ENCODE measurements at regions not wholly inside any gene's neighbourhood (a gene's known extent, or its start where the extent isn't known, plus 50 kb on each side); places are given as distances from the start of the nearest gene placed in this dataset.

- Histone ChIP-seq H3K9ac (ENCODE audit: low read depth, low read length) (no peak overlapping the region), H3K4me3 (ENCODE audit: low read depth, low read length) (no peak overlapping the region), H3K27me3 (ENCODE audit: control insufficient read depth, insufficient read depth, low read length) (no peaks in the 10 kb centered on the region), H3K4me1 (ENCODE audit: control insufficient read depth, insufficient read depth, low read length) (peaks cover 4% of the 10 kb centered on the region), H3K9me3 (ENCODE audit: control insufficient read depth, insufficient read depth, low read length) (no peaks in the 10 kb centered on the region), H3K36me3 (ENCODE audit: control insufficient read depth, insufficient read depth, low read length) (no peaks in the 10 kb centered on the region)
Observed at GRCh38 chr9:108331596-108331995, 524.2 kb downstream of the ACTL7B start.

GRCh38 chr9:108325406-108325805 is 530.4 kb downstream of the ACTL7B start:
- H3K4me3 ChIP-seq (ENCODE audit: low read depth, low read length), result no peak overlapping the region

DNA sequence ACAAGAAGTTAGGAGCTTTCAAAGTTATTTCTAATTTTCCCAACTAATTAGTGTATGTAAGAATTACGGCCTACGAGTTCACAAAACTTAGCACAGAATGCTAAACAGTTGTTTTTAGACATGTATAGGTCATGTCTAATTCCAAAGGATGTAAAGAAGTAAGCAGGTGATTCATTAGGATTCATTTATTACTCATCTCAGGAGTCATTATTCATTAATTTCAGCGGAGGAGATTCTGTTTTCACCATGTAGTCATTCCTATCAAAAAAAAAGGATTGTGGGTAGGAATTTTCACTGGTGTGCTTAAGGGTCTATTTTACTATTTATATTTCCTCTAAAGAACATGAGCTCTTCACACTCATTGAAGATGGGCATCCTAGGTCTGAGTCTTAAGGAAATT is 532.2 kb downstream of the ACTL7B start:
- H3K4me3 ChIP-seq (ENCODE audit: low read depth, low read length), result no peak overlapping the region
- no peak overlapping the region for H3K9ac ChIP-seq (ENCODE audit: low read depth, low read length)
- H3K4me1 ChIP-seq (ENCODE audit: control insufficient read depth, insufficient read depth, low read length), result no peaks in the 10 kb centered on the region
- no peaks in the 10 kb centered on the region for H3K9me3 ChIP-seq (ENCODE audit: control insufficient read depth, insufficient read depth, low read length)
- H3K36me3 ChIP-seq (ENCODE audit: control insufficient read depth, insufficient read depth, low read length), result no peaks in the 10 kb centered on the region
- H3K27me3 ChIP-seq (ENCODE audit: control insufficient read depth, insufficient read depth, low read length), result no peaks in the 10 kb centered on the region

More at GRCh38 chr9:108325406-108325805, 530.4 kb downstream of the ACTL7B start:
- Histone ChIP-seq H3K4me1 (ENCODE audit: control insufficient read depth, insufficient read depth, low read length) (no peaks in the 10 kb centered on the region), H3K36me3 (ENCODE audit: control insufficient read depth, insufficient read depth, low read length) (no peaks in the 10 kb centered on the region), H3K9ac (ENCODE audit: low read depth, low read length) (no peak overlapping the region), H3K9me3 (ENCODE audit: control insufficient read depth, insufficient read depth, low read length) (no peaks in the 10 kb centered on the region), H3K27me3 (ENCODE audit: control insufficient read depth, insufficient read depth, low read length) (no peaks in the 10 kb centered on the region)

DNA sequence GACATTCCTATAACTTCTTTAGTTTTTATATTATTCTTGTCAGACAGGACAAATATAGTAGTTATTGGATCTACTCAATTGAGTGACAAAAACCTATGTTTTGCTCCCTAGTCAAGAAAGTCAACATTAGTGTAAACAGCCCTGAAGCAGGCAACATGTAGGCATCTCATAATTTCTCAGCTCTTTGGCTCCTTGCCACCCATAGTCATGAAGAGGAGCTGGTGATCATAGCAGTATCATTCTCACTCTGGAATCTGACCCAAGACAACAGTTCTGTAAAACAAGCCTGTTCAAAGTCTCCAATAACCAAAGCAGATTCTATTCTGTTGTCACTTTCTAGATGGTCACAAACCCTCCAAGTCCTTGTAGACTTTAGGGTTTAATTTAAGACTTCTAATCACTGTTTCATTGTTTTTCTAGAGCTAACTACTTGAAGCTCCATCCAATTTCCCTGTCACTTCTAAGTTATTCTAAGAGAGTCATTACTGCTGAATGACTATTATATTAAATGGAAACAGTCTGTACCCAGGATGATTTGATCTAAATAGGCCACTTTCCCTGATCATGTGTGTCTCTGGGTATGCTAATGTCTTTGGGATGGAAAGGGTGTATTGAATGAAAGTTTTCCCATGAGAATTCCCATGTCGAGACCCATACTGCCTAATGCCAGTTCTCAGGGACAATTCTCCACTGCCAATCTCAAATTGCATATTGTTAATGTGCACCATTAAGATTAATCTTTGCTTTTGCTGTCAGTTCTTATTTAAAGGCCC is 533.3 kb downstream of the ACTL7B start:
- Histone ChIP-seq H3K9ac (ENCODE audit: low read depth, low read length) (no peak overlapping the region), H3K36me3 (ENCODE audit: control insufficient read depth, insufficient read depth, low read length) (no peaks in the 10 kb centered on the region), H3K9me3 (ENCODE audit: control insufficient read depth, insufficient read depth, low read length) (peaks cover 3% of the 10 kb centered on the region), H3K4me3 (ENCODE audit: low read depth, low read length) (no peak overlapping the region), H3K27me3 (ENCODE audit: control insufficient read depth, insufficient read depth, low read length) (no peaks in the 10 kb centered on the region), H3K4me1 (ENCODE audit: control insufficient read depth, insufficient read depth, low read length) (no peaks in the 10 kb centered on the region)

DNA sequence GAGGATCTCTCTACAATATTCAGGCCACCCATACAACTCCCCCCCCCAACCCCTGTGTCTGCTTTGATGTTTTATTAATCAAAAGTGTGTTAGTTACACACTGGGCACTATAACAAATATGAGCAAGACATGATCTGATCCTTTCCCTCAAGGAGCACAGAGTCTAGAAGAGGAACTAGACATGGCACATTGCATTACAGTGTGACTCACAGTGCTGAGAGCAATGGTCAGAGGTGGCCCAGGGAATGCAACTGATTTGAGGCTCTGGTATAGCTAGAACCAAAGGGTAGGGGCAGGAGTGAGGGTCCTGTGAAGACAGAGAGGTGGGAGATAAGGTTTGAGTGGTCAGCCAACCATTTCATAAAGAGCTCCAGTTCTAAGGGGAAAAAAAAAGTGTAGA is 539.2 kb downstream of the ACTL7B start:
- Histone ChIP-seq H3K4me3 (ENCODE audit: low read depth, low read length) (no peak overlapping the region), H3K4me1 (ENCODE audit: control insufficient read depth, insufficient read depth, low read length) (no peaks in the 10 kb centered on the region), H3K36me3 (ENCODE audit: control insufficient read depth, insufficient read depth, low read length) (no peaks in the 10 kb centered on the region), H3K27me3 (ENCODE audit: control insufficient read depth, insufficient read depth, low read length) (no peaks in the 10 kb centered on the region), H3K9ac (ENCODE audit: low read depth, low read length) (no peak overlapping the region), H3K9me3 (ENCODE audit: control insufficient read depth, insufficient read depth, low read length) (peaks cover 6% of the 10 kb centered on the region)

GRCh38 chr9:108316066-108316465 is 539.7 kb downstream of the ACTL7B start:
- H3K27me3 ChIP-seq (ENCODE audit: control insufficient read depth, insufficient read depth, low read length), result no peaks in the 10 kb centered on the region
- no peaks in the 10 kb centered on the region for H3K4me1 ChIP-seq (ENCODE audit: control insufficient read depth, insufficient read depth, low read length)
- no peak overlapping the region for H3K9ac ChIP-seq (ENCODE audit: low read depth, low read length)
- H3K36me3 ChIP-seq (ENCODE audit: control insufficient read depth, insufficient read depth, low read length), result no peaks in the 10 kb centered on the region
- peaks cover 6% of the 10 kb centered on the region for H3K9me3 ChIP-seq (ENCODE audit: control insufficient read depth, insufficient read depth, low read length)
- H3K4me3 ChIP-seq (ENCODE audit: low read depth, low read length), result no peak overlapping the region

DNA sequence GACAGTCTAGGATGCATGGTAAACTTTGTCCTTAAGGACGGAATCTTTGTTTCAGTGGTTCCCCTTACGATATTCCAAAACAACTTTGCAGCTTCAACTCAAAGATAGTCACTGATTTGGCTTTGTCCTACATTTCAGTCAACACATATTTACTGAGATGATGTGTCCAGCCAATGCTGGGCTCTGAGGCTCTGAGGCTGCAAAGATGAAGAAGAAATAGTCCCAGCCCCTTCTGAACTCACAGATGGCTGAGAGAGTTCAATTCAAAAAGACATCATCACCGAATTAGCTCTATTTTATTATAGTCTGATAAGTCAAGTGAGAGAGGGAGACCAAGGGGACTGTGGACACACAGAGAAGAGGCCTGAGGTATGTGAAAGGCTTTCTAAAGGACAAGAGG is 544.0 kb downstream of the ACTL7B start:
- Histone ChIP-seq H3K4me1 (ENCODE audit: control insufficient read depth, insufficient read depth, low read length) (no peaks in the 10 kb centered on the region), H3K4me3 (ENCODE audit: low read depth, low read length) (no peak overlapping the region), H3K9ac (ENCODE audit: low read depth, low read length) (no peak overlapping the region), H3K36me3 (ENCODE audit: control insufficient read depth, insufficient read depth, low read length) (no peaks in the 10 kb centered on the region), H3K9me3 (ENCODE audit: control insufficient read depth, insufficient read depth, low read length) (peaks cover under 1% of the 10 kb centered on the region), H3K27me3 (ENCODE audit: control insufficient read depth, insufficient read depth, low read length) (no peaks in the 10 kb centered on the region)

GRCh38 chr9:108310202-108310601 is 545.6 kb downstream of the ACTL7B start:
- Histone ChIP-seq H3K36me3 (ENCODE audit: control insufficient read depth, insufficient read depth, low read length) (no peaks in the 10 kb centered on the region), H3K9ac (ENCODE audit: low read depth, low read length) (no peak overlapping the region), H3K4me1 (ENCODE audit: control insufficient read depth, insufficient read depth, low read length) (no peaks in the 10 kb centered on the region), H3K4me3 (ENCODE audit: low read depth, low read length) (no peak overlapping the region), H3K27me3 (ENCODE audit: control insufficient read depth, insufficient read depth, low read length) (no peaks in the 10 kb centered on the region), H3K9me3 (ENCODE audit: control insufficient read depth, insufficient read depth, low read length) (no peaks in the 10 kb centered on the region)

DNA sequence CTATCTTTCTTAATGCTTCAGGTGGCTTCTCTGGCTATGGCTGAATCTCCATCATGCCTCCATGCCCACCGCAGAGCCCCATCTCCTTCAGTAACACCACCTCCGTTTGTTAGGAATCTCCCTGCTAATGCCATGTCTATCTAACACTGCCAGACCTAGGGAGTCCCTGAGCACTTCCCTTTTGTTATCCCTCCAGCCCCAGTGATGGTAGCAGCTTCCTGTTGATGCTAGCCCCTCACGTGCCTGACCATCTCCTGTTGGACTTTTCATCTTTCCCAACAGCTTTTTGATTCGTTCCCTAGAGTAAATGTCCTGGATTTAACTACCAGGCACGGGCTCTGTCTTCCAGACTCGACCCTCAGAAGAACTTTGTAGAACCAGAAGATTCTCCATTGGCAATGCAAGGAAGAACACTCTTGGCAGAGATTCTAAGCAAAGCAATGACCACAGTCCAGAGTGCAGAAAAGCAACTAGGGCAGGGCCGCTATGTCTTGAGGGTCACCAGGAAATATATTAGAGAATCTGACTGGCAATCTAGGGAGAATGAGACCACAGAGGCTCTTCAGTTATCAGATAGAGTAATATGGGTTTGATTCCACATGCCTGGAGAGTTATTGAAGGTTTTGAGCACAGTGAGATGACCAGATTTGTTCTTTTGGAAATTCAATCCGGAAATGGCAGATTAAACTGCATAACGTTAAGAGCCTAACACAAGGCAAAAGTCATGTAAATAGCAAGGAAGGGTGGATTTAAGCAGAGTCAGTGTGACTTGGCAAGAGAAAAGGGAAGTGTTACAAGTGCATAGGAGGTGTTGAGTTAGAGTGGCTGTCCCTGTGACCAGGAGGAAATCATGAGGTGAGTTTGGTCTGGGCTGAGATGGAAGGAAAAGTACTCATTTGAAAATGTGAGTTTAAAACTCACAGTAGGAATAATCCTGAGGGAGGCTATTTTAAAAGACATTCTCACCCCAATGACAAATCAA is 555.2 kb downstream of the ACTL7B start:
- H3K4me1 ChIP-seq (ENCODE audit: control insufficient read depth, insufficient read depth, low read length), result no peaks in the 10 kb centered on the region
- H3K9me3 ChIP-seq (ENCODE audit: control insufficient read depth, insufficient read depth, low read length), result no peaks in the 10 kb centered on the region
- no peaks in the 10 kb centered on the region for H3K36me3 ChIP-seq (ENCODE audit: control insufficient read depth, insufficient read depth, low read length)
- H3K4me3 ChIP-seq (ENCODE audit: low read depth, low read length), result no peak overlapping the region
- H3K27me3 ChIP-seq (ENCODE audit: control insufficient read depth, insufficient read depth, low read length), result no peaks in the 10 kb centered on the region
- no peak overlapping the region for H3K9ac ChIP-seq (ENCODE audit: low read depth, low read length)

GRCh38 chr9:108297073-108297472 is 558.7 kb downstream of the ACTL7B start:
- H3K27me3 ChIP-seq (ENCODE audit: control insufficient read depth, insufficient read depth, low read length), result no peaks in the 10 kb centered on the region
- H3K36me3 ChIP-seq (ENCODE audit: control insufficient read depth, insufficient read depth, low read length), result no peaks in the 10 kb centered on the region
- H3K9ac ChIP-seq (ENCODE audit: low read depth, low read length), result no peak overlapping the region
- no peaks in the 10 kb centered on the region for H3K9me3 ChIP-seq (ENCODE audit: control insufficient read depth, insufficient read depth, low read length)
- H3K4me3 ChIP-seq (ENCODE audit: low read depth, low read length), result no peak overlapping the region
- H3K4me1 ChIP-seq (ENCODE audit: control insufficient read depth, insufficient read depth, low read length), result no peaks in the 10 kb centered on the region

GRCh38 chr9:108296056-108296455 is 559.7 kb downstream of the ACTL7B start:
- H3K4me1 ChIP-seq (ENCODE audit: control insufficient read depth, insufficient read depth, low read length), result no peaks in the 10 kb centered on the region
- no peaks in the 10 kb centered on the region for H3K36me3 ChIP-seq (ENCODE audit: control insufficient read depth, insufficient read depth, low read length)
- H3K27me3 ChIP-seq (ENCODE audit: control insufficient read depth, insufficient read depth, low read length), result no peaks in the 10 kb centered on the region
- no peak overlapping the region for H3K4me3 ChIP-seq (ENCODE audit: low read depth, low read length)
- no peak overlapping the region for H3K9ac ChIP-seq (ENCODE audit: low read depth, low read length)
- H3K9me3 ChIP-seq (ENCODE audit: control insufficient read depth, insufficient read depth, low read length), result no peaks in the 10 kb centered on the region

- H3K9me3 ChIP-seq (ENCODE audit: control insufficient read depth, insufficient read depth, low read length), result no peaks in the 10 kb centered on the region
- H3K4me1 ChIP-seq (ENCODE audit: control insufficient read depth, insufficient read depth, low read length), result no peaks in the 10 kb centered on the region
- H3K9ac ChIP-seq (ENCODE audit: low read depth, low read length), result no peak overlapping the region
- H3K4me3 ChIP-seq (ENCODE audit: low read depth, low read length), result no peak overlapping the region
- H3K27me3 ChIP-seq (ENCODE audit: control insufficient read depth, insufficient read depth, low read length), result no peaks in the 10 kb centered on the region
- H3K36me3 ChIP-seq (ENCODE audit: control insufficient read depth, insufficient read depth, low read length), result no peaks in the 10 kb centered on the region
Observed at GRCh38 chr9:108291586-108291932, 564.2 kb downstream of the ACTL7B start.

Measured in iPS-15b (cell line).